GM04504 (cell line): ENCODE measurements at regions not wholly inside any gene's neighbourhood (a gene's known extent, or its start where the extent isn't known, plus 50 kb on each side); places are given as distances from the start of the nearest gene placed in this dataset.
A peak's percentile ranks its signal among the peaks of the same experiment; 100 is the strongest.
"Not testable (repeated sequence)": the region's sequence is repeated elsewhere in the genome, so short reads cannot be mapped to it uniquely, and the experiment has no call there.

Source experiments
- DNase-seq: peaks from one replicate; pipeline ENCODE4 v3.0.0-alpha.2; 2012; ENCODE audit warnings: low read depth

DNA sequence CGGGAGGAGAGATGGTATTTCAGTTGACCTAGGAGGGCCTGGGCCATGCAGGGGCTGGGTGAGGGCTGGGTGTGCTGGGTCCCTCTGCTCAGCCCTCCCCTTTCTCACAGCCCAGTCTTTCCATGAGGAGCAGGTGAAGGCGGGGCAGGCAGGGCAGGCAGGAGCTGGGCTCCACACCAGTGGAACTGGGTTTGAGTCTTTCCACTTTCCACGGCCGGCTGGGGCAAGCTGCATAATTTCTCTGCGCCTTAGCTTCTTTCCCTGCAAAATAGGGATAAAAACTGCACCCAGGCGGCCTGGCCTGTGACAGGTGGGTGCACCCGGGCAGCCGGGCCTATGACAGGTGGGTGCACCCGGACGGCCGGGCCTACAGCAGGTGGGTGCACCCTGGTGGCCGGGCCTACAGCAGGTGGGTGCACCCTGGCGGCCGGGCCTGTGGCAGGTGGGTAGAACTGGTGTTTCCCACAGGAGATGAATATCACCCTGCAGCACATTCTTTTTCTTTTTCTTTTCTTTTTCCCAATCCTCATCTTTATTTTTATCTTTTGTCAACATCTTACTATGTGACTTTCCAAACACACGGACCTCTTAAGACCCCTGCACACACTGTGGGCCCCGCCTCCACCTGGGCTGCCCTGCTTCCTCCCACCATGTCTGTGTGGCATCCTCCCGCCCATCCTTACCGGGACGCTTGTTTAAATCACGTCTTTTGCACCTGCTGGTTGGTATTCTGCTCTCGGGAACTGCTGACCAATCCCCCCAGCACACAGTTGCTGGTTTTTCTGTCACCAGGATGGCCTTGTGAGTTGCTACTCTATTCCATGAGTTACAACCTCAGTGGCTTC lies 111.3 kb downstream of the NPIPB11 start:
- DNase-seq, result not testable (repeated sequence)

DNA sequence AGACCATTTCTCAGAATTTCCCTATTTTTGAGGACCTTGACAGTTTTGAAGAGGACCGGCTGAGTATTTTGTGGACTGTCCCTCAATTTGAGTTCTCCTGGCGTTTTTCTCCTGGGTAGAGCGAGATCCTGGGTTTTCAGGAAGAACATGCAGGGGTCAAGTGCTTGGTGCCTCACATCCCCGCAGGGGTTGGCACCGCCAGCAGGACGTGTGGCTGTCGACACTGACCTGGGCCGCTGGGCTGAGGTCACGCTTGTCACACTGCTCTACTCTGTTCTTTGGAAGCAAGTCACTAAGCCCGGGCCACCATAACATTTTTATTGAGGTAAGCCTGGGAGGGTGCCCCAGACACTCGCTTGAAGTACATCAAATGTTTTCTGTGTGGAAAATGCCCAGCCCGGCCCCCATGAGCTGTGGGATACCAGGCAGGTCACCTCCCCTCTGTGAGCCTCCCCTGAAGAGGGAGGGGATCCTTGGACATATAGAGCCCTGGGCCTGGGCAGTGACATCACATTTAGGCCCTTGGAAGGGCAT lies 112.0 kb downstream of the NPIPB11 start:
- DNase-seq, result not testable (repeated sequence)

DNA sequence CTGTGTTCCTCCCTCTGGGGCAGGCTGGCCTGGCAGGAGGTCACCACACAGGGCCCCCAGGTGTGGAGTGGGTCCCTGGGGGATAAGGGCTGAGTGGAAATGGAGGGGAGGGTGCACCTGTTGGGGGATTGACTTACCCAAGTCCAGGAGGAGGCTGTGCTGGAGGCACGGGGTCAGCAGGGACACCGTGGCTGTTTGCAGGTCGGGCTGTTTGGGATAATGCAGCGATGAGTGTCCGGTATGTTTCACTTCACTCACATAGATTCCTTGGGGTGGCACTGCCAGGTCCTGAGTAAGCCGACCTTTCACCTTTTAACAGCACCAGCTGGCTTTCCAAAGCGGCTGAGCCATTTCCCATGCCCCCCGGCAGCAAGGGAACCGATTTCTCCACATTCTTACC lies 113.0 kb downstream of the NPIPB11 start:
- not testable (repeated sequence) for DNase-seq

DNA sequence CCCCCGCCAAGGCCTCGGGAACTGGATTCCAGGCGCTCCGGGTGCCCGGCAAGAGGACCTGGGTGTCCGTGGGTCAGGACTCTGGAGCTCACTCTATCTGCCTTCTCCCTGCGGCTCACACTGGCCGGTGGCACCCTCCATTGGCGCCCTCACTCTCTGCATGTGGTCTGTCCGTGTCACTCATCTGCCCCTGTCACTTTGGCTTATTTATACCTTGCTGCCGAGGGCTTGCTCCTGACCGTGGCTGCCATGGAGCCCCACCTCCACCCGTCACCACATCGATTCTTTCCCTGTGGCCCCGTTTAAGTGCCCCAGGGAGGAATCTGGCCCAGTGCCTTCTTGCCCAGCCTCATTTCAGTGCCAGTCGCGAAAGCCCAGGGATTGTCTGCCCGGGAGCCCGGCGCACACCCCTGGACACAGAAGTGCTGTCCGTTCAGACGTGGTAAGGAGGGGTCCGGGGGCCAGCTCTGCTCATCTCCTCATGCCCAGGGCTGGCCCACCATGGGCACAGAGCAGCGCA lies 113.5 kb downstream of the NPIPB11 start:
- not testable (repeated sequence) for DNase-seq

DNA sequence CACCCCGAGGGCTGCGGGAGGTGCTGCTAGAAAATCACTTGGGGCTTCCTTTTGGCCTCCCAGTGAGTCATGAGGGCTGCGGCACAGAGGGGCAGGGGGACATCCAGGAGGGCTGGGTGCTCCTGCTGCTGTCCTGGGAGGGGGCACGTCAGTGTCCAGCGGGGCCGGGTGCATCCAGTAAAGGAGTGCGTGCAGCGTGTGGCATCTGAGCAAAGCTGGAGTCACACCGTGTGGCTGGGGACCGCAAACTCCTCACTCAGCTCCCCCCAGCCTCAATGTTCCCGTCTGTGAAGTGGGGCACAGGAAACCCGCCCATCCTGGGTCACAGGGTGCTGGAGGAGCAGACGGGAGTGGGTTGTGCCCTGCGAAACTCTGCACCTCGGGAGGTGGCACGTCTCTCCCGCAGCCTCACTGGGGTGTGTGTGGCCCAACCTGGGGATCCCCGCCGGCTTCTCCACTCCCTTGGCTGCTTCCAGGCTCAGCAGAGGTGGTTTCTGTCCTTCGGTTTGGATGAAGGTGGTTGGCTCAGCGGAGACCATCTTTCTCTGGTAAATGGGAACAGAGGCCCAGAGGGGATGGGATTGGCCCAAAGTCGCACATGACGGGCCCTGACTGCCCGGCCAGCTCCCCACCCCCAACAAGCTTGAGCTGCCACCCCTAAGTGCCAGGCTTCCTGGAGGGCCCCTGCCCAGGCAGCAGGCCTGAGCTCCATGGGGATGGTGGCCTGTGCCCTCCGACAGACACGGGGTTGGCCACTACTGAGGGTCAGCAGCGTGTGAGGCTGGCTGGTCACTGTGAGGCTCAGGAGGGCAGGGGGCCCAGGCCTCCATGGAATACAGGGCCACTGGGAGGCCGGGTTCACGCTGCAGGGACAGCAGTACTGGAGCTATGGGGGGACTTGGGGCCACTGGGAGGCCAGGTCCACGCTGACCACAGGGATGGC lies 114.9 kb downstream of the NPIPB11 start:
- not testable (repeated sequence) for DNase-seq

DNA sequence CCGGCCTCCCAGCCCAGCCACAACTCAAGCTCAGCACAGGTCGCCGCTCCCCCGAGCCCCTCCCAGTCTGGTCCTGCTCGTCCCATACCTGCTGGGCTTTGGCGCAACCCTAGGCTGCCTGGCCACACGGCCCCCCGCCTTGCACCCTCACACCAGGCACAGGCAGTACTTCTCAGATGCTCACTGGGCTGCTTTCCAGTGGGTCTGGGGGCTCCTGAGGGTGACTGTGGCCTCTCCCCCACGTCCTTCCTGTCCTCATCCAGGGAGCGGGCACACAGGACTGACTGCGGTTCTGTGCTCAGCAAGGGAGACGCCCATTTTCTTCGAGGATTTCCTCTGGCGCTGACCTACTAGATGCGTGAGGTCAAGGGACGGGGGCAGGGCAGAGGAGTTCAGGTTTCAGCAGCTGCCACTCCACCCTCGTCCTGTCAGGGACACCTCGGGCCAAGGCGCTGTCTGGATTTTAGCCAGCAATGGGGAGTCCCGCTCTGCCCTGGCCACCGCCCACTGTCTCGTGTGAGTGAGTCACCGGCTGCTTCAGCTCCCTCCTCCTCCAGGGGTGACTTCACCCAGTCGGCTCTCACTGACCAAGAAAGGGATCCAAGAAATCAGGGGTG lies 115.8 kb downstream of the NPIPB11 start:
- DNase-seq, result peak; percentile 71

DNA sequence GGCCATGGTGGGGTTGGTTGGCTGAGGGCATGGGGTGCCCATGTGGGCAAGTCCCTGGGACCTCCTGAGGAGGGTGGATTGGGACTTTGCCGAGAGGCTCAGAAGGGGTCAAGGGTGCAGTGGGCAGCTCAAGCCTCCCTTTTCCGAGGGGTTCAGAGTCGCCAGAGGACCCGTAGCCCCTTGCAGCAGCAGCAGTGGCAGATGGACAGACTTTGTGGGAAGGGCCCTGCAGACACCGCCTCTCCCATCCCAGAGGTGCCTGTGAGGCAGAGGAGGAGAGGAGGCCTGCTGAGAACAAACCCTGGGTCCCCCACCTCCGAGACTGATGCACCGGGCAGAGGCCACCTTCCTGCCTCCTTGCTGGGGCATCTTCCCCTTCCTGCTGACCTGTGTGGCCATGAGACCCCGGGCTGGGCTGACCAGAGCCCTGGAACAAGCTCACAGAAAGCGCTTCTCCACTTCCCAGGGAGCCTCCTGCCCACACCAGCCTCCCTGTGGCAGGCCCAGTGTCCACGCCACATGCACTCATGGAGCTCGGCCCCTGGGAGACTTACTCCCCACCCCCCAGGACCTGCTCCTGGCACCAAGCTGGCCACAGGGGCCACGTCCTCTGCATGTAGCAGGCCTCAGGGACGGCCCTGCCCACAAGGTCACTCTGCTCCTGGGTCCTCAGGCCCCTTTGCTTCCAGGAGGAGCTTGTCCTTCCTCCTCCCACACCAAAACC lies 116.8 kb downstream of the NPIPB11 start:
- not testable (repeated sequence) for DNase-seq

DNA sequence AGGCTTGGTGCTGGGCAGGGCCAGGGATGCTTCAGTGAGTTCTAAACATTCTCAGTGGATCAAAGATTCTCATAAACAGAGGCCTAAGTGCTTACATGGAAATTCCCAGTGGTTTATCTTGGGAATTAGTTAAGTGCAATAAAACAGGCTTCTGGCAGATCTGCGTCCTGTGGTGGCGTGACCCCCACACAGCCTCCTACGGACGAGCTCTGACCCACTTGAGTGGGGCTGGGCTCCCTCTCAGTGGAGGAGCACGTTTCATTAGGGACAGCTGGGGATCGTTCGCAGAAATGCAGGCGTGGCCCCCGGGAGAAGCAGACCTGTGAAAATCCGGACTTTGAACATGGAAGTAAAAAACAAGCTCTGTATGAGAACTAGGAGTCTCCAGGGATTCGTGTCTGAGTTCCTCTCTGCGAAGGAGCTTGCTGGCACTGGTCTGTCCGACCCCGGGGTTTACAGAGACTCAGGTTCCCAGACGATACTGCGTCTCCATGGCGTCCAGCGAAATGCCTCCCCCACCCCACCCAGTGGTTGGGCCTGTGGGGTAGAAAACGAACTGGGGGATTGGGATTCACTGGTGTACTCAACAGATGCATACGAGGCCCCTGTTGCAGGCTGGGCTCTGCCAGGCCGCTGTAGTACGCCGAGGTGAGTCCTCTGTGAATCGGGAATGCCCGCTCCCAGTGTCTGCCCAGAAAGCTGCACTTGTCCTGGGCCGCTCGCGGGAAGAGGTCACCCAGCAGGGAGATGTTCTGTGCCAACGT lies 117.6 kb downstream of the NPIPB11 start:
- not testable (repeated sequence) for DNase-seq

DNA sequence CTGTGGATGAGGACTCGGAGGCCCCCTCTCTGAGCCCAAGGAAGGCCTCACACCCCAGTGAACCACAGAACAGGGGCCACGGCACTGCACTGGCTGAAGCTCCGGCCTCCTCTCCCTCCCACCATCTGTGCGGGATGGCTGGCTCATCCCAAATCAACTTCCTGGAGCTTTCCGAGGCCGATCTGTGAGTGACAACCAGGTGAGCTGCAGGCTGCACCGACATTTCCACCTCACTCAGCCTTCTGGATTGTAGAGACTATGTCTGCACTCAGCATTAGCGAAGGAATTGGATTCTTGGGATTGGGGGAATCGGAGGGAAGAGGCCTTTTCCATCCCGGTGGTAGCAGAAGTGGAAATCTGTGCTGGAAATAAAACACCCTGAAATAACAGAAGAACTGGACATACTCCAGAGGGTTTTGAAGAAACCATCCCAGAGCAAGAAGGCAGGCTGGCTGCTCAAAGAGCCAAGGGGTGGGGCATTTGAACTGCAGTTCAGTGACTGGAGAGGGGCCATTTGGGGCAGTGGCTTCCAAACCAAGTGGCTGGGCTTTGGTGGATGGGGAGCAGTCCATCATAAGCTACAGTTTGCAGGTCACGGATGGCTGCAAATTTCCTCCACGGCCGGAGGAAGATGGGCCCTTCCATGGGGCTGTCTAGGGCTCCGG lies 118.5 kb downstream of the NPIPB11 start:
- not testable (repeated sequence) for DNase-seq

DNA sequence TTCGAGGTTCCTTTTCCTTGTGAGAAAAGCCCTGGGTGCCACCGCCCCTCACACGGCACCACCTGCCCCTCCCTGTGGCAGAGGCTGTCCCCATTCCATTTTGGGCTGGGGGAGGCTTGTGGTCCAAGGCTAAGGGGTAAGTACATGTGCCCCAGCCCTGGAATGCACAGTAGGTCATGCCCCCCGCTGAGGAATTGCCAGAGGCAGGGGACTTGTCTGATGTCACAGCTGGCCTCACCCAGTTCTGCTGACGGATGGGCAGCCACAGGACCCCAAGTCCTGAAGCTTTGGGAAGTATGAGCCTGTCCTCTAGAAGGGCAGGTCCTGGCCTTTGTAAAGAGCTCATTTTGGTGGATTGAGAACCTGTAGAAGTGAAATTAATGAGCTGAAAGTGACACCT lies 119.3 kb downstream of the NPIPB11 start:
- not testable (repeated sequence) for DNase-seq

DNA sequence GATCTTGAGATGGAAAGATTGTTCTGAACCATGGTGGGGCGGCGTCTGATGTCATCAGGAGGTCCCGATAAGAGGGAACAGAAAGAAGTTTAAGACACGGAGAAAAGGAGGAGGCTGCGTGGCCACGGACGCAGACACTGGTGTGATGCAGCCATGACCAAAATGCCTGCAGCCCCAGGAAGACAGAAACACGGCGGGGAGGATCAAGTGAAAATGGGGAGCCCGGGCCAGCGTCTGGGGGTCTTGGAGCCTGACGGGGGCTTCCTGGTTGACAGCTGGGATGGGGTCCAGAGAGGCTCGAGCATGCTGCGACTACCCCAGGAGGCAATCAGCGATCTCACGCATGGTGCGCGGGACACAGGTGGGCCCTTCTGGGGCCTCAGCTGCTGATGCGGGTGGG lies 119.7 kb downstream of the NPIPB11 start:
- DNase-seq, result not testable (repeated sequence)

DNA sequence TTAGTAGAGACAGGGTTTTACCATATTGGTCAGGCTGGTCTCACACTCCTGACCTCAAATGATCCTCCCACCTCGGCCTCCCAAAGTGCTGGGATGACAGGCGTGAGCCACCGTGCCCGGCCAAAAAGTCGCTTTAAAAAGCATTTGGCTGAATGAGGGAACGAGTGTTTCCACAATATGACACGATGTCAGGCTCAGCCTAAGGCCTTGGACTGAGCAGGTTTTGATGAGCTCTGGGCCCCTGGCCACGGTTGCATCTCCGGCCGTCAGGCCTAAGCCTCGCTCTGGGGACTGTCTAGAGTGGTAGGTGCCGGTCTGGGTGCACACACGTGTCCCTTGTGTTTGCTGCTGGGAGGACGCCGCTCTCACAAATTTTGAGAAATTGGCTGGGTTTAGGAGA lies 120.3 kb downstream of the NPIPB11 start:
- DNase-seq, result not testable (repeated sequence)

DNA sequence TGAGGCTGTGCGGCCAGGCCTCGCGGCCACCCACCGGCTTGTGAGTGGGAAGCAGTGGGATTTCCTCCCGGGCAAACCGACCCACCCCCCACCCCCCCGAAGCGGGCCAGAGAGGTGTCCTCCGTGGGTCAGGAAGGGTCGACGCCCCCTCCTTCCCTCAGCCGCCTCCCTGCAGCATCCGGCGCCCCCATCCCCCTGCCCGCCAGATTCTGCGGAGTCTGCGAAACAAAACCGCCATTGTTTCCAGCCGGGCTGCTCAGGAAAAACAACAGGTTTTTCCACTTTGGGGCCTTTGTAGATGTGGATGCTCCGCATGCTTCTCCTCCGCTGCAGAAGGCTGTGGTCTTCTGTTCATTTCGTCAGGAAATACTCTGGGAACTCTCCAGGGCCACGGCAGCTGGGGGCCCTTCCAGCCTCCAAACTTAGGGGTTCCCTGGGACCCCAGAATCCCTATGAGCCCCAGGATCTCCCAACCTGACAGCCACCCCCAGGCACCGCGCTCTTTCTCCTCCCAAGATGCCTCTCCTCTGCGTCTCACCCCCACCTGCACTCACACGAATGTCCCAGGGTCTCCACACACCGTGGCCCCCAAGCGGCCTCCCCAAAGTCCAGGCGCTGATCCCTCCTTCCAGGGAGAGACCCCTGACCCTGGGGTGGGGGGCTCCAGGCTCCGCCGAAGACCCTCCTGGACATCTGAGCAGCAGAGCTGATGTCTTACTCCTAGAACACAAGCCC lies 121.2 kb downstream of the NPIPB11 start:
- DNase-seq, result not testable (repeated sequence)

DNA sequence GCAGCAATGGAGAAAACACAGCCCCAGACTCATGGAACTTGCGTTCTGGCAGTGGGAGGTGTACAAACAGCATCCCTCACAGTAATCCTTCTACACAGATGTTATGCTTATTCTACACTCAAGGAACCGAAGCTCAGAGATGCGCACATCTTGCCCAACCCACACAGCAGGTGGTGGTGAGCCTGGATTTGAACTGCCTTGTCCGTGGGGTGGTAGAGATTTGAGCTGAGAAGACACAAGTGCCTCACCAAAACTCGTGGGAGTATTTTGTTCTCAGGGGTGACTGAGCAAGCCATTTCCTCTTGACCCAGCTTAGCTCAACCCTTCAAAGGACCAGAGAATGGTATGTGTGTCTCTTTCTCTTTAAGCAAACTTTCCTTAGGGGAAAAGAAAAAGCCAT lies 121.8 kb downstream of the NPIPB11 start:
- not testable (repeated sequence) for DNase-seq

DNA sequence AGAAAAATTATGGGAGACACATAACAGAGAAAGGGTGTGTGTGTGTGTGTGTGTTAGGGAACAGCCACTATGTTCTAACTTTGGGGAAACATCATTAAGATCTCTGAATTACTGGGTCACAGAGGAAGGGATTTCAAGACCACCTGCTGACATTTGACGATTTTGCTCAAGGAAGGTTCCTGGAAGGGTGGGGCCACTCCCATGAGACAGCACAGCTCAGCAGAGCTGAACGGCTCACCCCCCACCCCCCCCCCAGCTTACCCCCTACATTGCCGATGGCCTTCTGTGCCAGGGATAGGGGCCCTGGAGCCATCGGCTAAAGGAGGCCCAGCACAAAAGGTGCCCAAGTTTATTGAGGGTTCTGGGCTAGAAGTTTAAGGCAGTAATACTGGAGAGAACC lies 122.4 kb downstream of the NPIPB11 start:
- not testable (repeated sequence) for DNase-seq

DNA sequence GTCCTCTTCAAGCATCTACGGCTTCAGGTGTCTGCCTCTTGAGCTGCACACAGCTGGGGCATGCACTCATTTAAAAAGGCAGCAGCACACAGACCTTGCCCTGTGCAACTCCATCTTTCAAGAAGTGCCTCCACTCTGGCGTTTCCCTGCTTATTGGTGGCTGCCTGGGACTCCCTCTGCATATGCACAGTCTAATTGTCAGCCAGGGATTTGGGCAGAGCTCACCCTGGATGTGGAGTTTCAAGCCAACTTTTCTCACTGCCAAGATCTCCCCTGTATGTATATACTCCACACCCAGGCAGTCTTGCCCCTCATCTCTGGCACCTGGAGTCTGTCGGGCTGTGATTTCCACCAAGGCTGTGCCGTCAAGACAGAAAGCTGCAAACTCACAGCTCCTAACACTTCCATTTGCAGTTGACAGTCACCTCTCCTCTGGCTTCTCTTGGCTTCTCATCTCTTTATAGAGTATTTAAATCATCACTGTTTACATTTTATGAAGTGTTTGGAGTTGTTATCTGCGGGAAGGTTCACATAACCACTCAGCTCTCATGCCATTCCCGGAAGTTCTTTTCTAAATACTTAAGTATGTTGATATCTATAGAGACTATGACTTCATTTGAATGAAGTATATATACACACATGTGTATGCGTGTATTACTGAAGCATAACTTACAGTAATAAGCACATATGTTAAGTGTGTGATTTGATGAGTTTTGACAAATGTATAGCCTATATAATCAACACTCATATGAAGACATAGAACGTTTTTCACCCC lies 128.2 kb downstream of the NPIPB11 start:
- not testable (repeated sequence) for DNase-seq

DNA sequence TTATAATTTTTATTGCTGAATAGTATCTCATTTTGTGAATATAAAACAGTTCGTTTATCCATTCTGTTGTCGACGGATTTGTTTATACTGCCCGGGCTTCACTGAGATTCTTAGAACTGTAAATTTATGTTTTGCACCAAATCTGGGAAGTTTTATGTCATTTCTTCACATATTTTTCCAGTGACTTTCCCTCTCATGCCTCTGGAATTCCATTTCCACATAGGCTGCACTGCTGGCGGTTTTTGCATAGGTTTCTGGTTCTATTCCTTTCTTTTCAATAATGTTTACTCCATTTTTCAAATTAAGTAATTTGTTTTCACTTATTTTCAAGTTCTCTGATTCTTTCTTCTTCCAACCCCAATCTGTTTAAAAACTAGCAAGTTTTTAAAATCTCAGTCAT lies 130.1 kb downstream of the NPIPB11 start:
- not testable (repeated sequence) for DNase-seq
